ENCODE measurements at regions not wholly inside any gene's neighbourhood (a gene's known extent, or its start where the extent isn't known, plus 50 kb on each side); places are given as distances from the start of the nearest gene placed in this dataset.

- POLR2A ChIA-PET (ENCODE audit: low non-redundant PET), result no interaction called here
- CTCF ChIA-PET, result interaction anchor here (0.6 to 1.2 kb wide), 2 partner anchors 355 to 363 kb away, joined by 3 to 10 read pairs; no protein-coding TSS in a partner anchor
- Histone ChIP-seq H3K27ac (ENCODE audit: low read depth, low read length, poor library complexity, severe bottlenecking) (no peak overlapping the region), H3K9me3 (ENCODE audit: low read depth, low read length, poor library complexity, severe bottlenecking) (no peaks in the 10 kb centered on the region), H3K27me3 (replicated peaks; ENCODE audit: insufficient read depth, low read depth, low read length, poor library complexity) (no peaks in the 10 kb centered on the region), H3K4me3 (ENCODE audit: low read depth, low read length, poor library complexity, severe bottlenecking) (no peak overlapping the region), H3K4me1 (ENCODE audit: insufficient read depth, low read length, poor library complexity, severe bottlenecking) (no peaks in the 10 kb centered on the region), H3K36me3 (ENCODE audit: insufficient read depth, low read length, poor library complexity, severe bottlenecking) (no peaks in the 10 kb centered on the region)
- no TSS peak for BruUV-seq (replicated peaks)
- intact Hi-C loops (cut with micrococcal nuclease; ENCODE audit: unreplicated experiment), result no loop called here
- no peak for DNase-seq (ENCODE audit: low spot score)
- no peak for TF ChIP-seq CTCF (conservative IDR thresholded peaks at IDR 0.05; ENCODE audit: low read depth, low read length)
These were observed 63.4 kb upstream of the ZNF423 start for GRCh38 chr16:49919327-49919726.

- Histone ChIP-seq H3K36me3 (ENCODE audit: insufficient read depth, low read length, poor library complexity, severe bottlenecking) (no peaks in the 10 kb centered on the region), H3K4me1 (ENCODE audit: insufficient read depth, low read length, poor library complexity, severe bottlenecking) (no peaks in the 10 kb centered on the region), H3K9me3 (ENCODE audit: low read depth, low read length, poor library complexity, severe bottlenecking) (no peaks in the 10 kb centered on the region), H3K27ac (ENCODE audit: low read depth, low read length, poor library complexity, severe bottlenecking) (no peak overlapping the region), H3K27me3 (replicated peaks; ENCODE audit: insufficient read depth, low read depth, low read length, poor library complexity) (no peaks in the 10 kb centered on the region), H3K4me3 (ENCODE audit: low read depth, low read length, poor library complexity, severe bottlenecking) (no peak overlapping the region)
- no peak for DNase-seq (ENCODE audit: low spot score)
- POLR2A ChIA-PET (ENCODE audit: low non-redundant PET), result no interaction called here
- CTCF ChIA-PET, result interaction anchor here (0.6 to 2.3 kb wide), 3 partner anchors 364 to 512 kb away, joined by 3 to 11 read pairs (median 9); no protein-coding TSS in a partner anchor
- TF ChIP-seq CTCF (conservative IDR thresholded peaks at IDR 0.05; ENCODE audit: low read depth, low read length), result no peak
- TF ChIP-seq EZH2 (IDR thresholded peaks at IDR 0.05; ENCODE audit: borderline replicate concordance, low read depth, low read length, poor library complexity, severe bottlenecking), result no peak
- intact Hi-C loops (cut with micrococcal nuclease; ENCODE audit: unreplicated experiment), result loop anchor here (2.0 to 10.0 kb wide), 4 partner anchors 278 to 428 kb away; no protein-coding TSS in a partner anchor
- BruUV-seq (replicated peaks), result no TSS peak
These were observed 64.5 kb upstream of the ZNF423 start for GRCh38 chr16:49920397-49920796.

GRCh38 chr16:49921106-49921505 is 65.2 kb upstream of the ZNF423 start:
- BruUV-seq (replicated peaks), result no TSS peak
- intact Hi-C loops (cut with micrococcal nuclease; ENCODE audit: unreplicated experiment), result loop anchor here (2.0 to 10.0 kb wide), 4 partner anchors 279 to 428 kb away; no protein-coding TSS in a partner anchor
- ChIA-PET CTCF (interaction anchor here (0.8 to 2.3 kb wide), 4 partner anchors 277 to 516 kb away, joined by 3 to 9 read pairs (median 6); no protein-coding TSS in a partner anchor), POLR2A (ENCODE audit: low non-redundant PET) (no interaction called here)
- Histone ChIP-seq H3K4me3 (ENCODE audit: low read depth, low read length, poor library complexity, severe bottlenecking) (no peak overlapping the region), H3K36me3 (ENCODE audit: insufficient read depth, low read length, poor library complexity, severe bottlenecking) (no peaks in the 10 kb centered on the region), H3K9me3 (ENCODE audit: low read depth, low read length, poor library complexity, severe bottlenecking) (no peaks in the 10 kb centered on the region), H3K27ac (ENCODE audit: low read depth, low read length, poor library complexity, severe bottlenecking) (no peak overlapping the region), H3K27me3 (replicated peaks; ENCODE audit: insufficient read depth, low read depth, low read length, poor library complexity) (no peaks in the 10 kb centered on the region), H3K4me1 (ENCODE audit: insufficient read depth, low read length, poor library complexity, severe bottlenecking) (no peaks in the 10 kb centered on the region)
- TF ChIP-seq CTCF (conservative IDR thresholded peaks at IDR 0.05; ENCODE audit: low read depth, low read length) (no peak), EZH2 (IDR thresholded peaks at IDR 0.05; ENCODE audit: borderline replicate concordance, low read depth, low read length, poor library complexity, severe bottlenecking) (no peak)
- no peak for DNase-seq (ENCODE audit: low spot score)
